IMR-90 (cell line): ENCODE measurements at regions not wholly inside any gene's neighbourhood (a gene's known extent, or its start where the extent isn't known, plus 50 kb on each side); places are given as distances from the start of the nearest gene placed in this dataset.

Experiments used
- ATAC-seq: fragments of 200-7000 bp; cut with Tn5 transposase; 2 replicates; pipeline ENCODE4 v1.9.1; 2020; ENCODE audit warnings: low read depth, mild to moderate bottlenecking, moderate library complexity
- BruUV-seq: library from RNA; stranded (reverse); fragments of 400-500 nt; replicated peaks from 2 replicates; lab custom pipeline; 2021; lab: Mats Ljungman, UMichigan
- CTCF ChIA-PET: fragments of 300-600 bp; formaldehyde crosslinking; extraction: SDS; loops from one replicate; lab custom pipeline; 2021; ENCODE audit warnings: antibody characterized with exemption; lab: Yijun Ruan, JAX
- POLR2A ChIA-PET: fragments of 300-600 bp; sonication (Branson Sonifier 250); formaldehyde crosslinking; loops from one replicate; lab custom pipeline; 2022; ENCODE audit warnings: antibody characterized with exemption; ENCODE audit not compliant: unreplicated experiment; lab: Charles Lee
- DNase-seq: peaks from one replicate; pipeline ENCODE4 v3.0.0; 2013
- H2AFZ ChIP-seq: replicated peaks from 2 replicates; pipeline ENCODE3; 2013; ENCODE audit warnings: low read length, mild to moderate bottlenecking; ENCODE audit not compliant: poor library complexity
- H2AK5ac ChIP-seq: 2 replicates; pipeline ENCODE4 v1.6.1; 2013; ENCODE audit warnings: low read depth, low read length, inconsistent platforms
- H2AK9ac ChIP-seq: replicated peaks from 2 replicates; pipeline ENCODE3; 2013; ENCODE audit warnings: mild to moderate bottlenecking, low read depth, low read length, moderate library complexity; ENCODE audit not compliant: poor library complexity
- H2BK120ac ChIP-seq: 2 replicates; pipeline ENCODE4 v1.6.1; 2013; ENCODE audit warnings: low read depth, low read length, inconsistent platforms
- H2BK15ac ChIP-seq: 3 replicates; pipeline ENCODE4 v1.6.1; 2013; ENCODE audit warnings: low read depth, low read length, inconsistent platforms
- H2BK20ac ChIP-seq: 2 replicates; pipeline ENCODE4 v1.6.1; 2013; ENCODE audit warnings: low read depth, mild to moderate bottlenecking, inconsistent platforms, low read length, moderate library complexity
- H2BK5ac ChIP-seq: 2 replicates; pipeline ENCODE4 v1.6.1; 2013; ENCODE audit warnings: mild to moderate bottlenecking, low read depth, low read length, inconsistent platforms; ENCODE audit not compliant: poor library complexity, severe bottlenecking
- H3K14ac ChIP-seq: replicated peaks from 2 replicates; pipeline ENCODE4 v1.6.1; 2013; ENCODE audit warnings: low read depth, low read length, inconsistent platforms
- H3K18ac ChIP-seq: 2 replicates; pipeline ENCODE4 v1.6.1; 2013; ENCODE audit warnings: low read depth, low read length, control low read depth
- H3K23ac ChIP-seq: 2 replicates; pipeline ENCODE4 v1.6.1; 2013; ENCODE audit warnings: low read depth, low read length, inconsistent platforms
- H3K27ac ChIP-seq: 2 replicates; pipeline ENCODE4 v1.5.1; 2013; ENCODE audit warnings: mild to moderate bottlenecking, control low read depth, low read length; ENCODE audit not compliant: insufficient read depth
- H3K27me3 ChIP-seq: 2 replicates; pipeline ENCODE4 v1.6.1; 2013; ENCODE audit warnings: low read length; ENCODE audit not compliant: control insufficient read depth, insufficient read depth
- H3K36me3 ChIP-seq: 2 replicates; pipeline ENCODE4 v1.6.1; 2013; ENCODE audit warnings: low read length, mixed read lengths; ENCODE audit not compliant: control insufficient read depth, insufficient read depth
- H3K4ac ChIP-seq: 2 replicates; pipeline ENCODE4 v1.6.1; 2013; ENCODE audit warnings: low read depth, low read length, inconsistent platforms
- H3K4me1 ChIP-seq: 2 replicates; pipeline ENCODE4 v1.6.1; 2013; ENCODE audit warnings: low read length, mixed read lengths; ENCODE audit not compliant: control insufficient read depth, insufficient read depth
- H3K4me2 ChIP-seq: 2 replicates; pipeline ENCODE4 v1.6.1; 2013; ENCODE audit warnings: low read depth, mild to moderate bottlenecking, control low read depth, low read length, moderate library complexity
- H3K4me3 ChIP-seq: 2 replicates; pipeline ENCODE4 v1.5.1; 2013; ENCODE audit warnings: low read depth, mild to moderate bottlenecking, control low read depth, low read length, moderate library complexity; ENCODE audit not compliant: insufficient read depth
- H3K56ac ChIP-seq: 2 replicates; pipeline ENCODE4 v1.6.1; 2013; ENCODE audit warnings: low read length, inconsistent platforms; ENCODE audit not compliant: insufficient read depth; ENCODE audit errors: extremely low read depth
- H3K79me1 ChIP-seq, 2 experiments: 2 replicates each; pipeline ENCODE4 v1.6.1; 2013; ENCODE audit warnings: low read length in 2 of 2, inconsistent platforms in 1 of 2, low read depth in 1 of 2
- H3K9ac ChIP-seq: 2 replicates; pipeline ENCODE4 v1.6.1; 2013; ENCODE audit warnings: low read depth, low read length, control low read depth
- H3K9me1 ChIP-seq: 2 replicates; pipeline ENCODE4 v1.6.1; 2013; ENCODE audit warnings: low read length, inconsistent platforms; ENCODE audit not compliant: insufficient read depth
- H3K9me3 ChIP-seq: 2 replicates; pipeline ENCODE4 v1.6.1; 2013; ENCODE audit warnings: low read length; ENCODE audit not compliant: control insufficient read depth, insufficient read depth
- H4K20me1 ChIP-seq: 2 replicates; pipeline ENCODE4 v1.6.1; 2013; ENCODE audit warnings: low read length, inconsistent platforms; ENCODE audit not compliant: insufficient read depth
- H4K5ac ChIP-seq: 2 replicates; pipeline ENCODE4 v1.6.1; 2013; ENCODE audit warnings: mild to moderate bottlenecking, low read depth, low read length, control low read depth
- H4K8ac ChIP-seq, 2 experiments: 2 replicates each; pipeline ENCODE4 v1.6.1; 2013; ENCODE audit warnings: low read depth in 2 of 2, low read length in 2 of 2, control low read depth in 1 of 2, inconsistent platforms in 1 of 2
- H4K91ac ChIP-seq: 2 replicates; pipeline ENCODE4 v1.6.1; 2013; ENCODE audit warnings: low read depth, low read length, inconsistent platforms; ENCODE audit not compliant: insufficient read depth
- CHD1 ChIP-seq: IDR thresholded peaks from 2 replicates; pipeline ENCODE4 v1.6.1; 2012; ENCODE audit warnings: low read depth, low read length, improper control_type of control experiment
- MAFK ChIP-seq: IDR thresholded peaks from 2 replicates; pipeline ENCODE4 v1.6.1; 2012; ENCODE audit warnings: low read depth, low read length, improper control_type of control experiment
- NFE2L2 ChIP-seq: fragments of 150-350 bp; IDR thresholded peaks from 2 replicates; pipeline ENCODE4 v1.6.1; 2016; ENCODE audit warnings: low read depth, mild to moderate bottlenecking, low read length
- RFX5 ChIP-seq: IDR thresholded peaks from 2 replicates; pipeline ENCODE4 v1.8.0; 2012; ENCODE audit warnings: low read depth, mild to moderate bottlenecking, low read length, moderate library complexity
- WGBS, 2 experiments: methylation state at CpG; one replicate each; pipeline versions ENCODE4 v1.1.5 to v1.1.7; 2013; ENCODE audit warnings: missing lambda C conversion rate in 2 of 2; ENCODE audit not compliant: insufficient read length in 1 of 2; ENCODE audit errors: extremely low coverage in 2 of 2; 5-methylcytosine and 5-hydroxymethylcytosine counted together
- dilution Hi-C: fragments of 300-500 bp; cut with HindIII; formaldehyde crosslinking; loops from one replicate; pipeline ENCODE4 v1.14.3; 2018; ENCODE audit warnings: low sequenced_read_pairs; ENCODE audit not compliant: unreplicated experiment
- in situ Hi-C: fragments of 300-500 bp; cut with MboI; formaldehyde crosslinking; loops from 3 replicates; pipeline ENCODE4 v1.14.3; 2019; ENCODE audit warnings: low sequenced_read_pairs, inconsistent platforms, mixed read lengths
- intact Hi-C: fragments of 100-400 bp; cut with micrococcal nuclease; formaldehyde crosslinking; loops from 2 replicates; pipeline ENCODE4 v1.10.0; 2022
- TF ChIP-seq, protein P1 (sequence below): fragments of 150-350 bp; IDR thresholded peaks from 2 replicates; pipeline ENCODE4 v1.6.1; 2016; ENCODE audit warnings: low read depth, mild to moderate bottlenecking, low read length, moderate library complexity, borderline replicate concordance
- TF ChIP-seq, protein P2 (sequence below): conservative IDR thresholded peaks from 2 replicates; pipeline ENCODE4 v1.5.1; 2012; ENCODE audit warnings: mild to moderate bottlenecking, low read depth, low read length, improper control_type of control experiment

DNA sequence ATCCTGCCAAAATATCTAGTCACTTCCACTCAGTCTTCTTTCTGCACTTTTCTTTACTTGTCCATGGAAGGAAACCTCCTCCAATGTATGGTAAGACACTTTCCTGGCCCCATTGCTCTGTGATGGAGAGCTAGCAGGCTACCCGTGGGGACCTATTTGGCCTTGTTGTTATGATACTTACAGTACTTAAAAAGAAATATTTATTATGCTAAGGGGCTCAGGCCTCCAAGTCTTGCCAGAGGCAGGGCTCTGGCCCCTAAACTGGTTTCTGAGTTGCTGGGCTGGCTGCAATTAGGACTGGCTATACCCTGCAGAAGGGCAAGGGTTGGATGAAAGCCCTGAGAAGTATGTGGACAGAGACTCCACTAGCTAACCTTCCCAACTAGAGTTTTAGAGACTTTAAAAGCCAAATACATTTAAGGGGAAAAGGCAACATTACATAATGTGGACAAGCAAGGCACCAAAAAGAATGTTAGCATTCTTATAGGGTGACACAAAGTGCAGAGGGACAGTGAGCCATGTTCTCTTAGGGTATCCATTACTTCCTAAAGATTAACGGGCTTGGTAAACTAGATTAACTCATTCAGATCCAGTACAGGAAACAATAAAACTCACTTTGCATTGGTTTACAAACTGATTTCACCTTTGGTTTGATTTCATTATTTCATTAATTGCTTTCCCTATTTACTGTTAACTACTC, 84.9 kb upstream of the INHBA start:
- H2BK120ac ChIP-seq, result no peak overlapping the region
- in situ Hi-C loops, result loop anchor here (25.0 kb wide), 1 partner anchor 1050 kb away; no protein-coding TSS in a partner anchor
- no peak overlapping the region for H3K14ac ChIP-seq
- H2BK15ac ChIP-seq, result no peak overlapping the region
- H2BK5ac ChIP-seq, result no peak overlapping the region
- ChIA-PET CTCF (interaction anchor here (1.0 kb wide), 1 partner anchor 45 kb away, joined by 3 read pairs; no protein-coding TSS in a partner anchor), POLR2A (no interaction called here)
- dilution Hi-C loops, result no loop called here
- no peak overlapping the region for H3K4ac ChIP-seq
- H3K4me3 ChIP-seq, result no peak overlapping the region
- no peak overlapping the region for H3K23ac ChIP-seq
- H3K9me1 ChIP-seq, result no peaks in the 10 kb centered on the region
- H2AK9ac ChIP-seq, result no peak overlapping the region
- no peak overlapping the region for H2AFZ ChIP-seq
- TF ChIP-seq NFE2L2 (no peak), MAFK (no peak), CHD1 (no peak), RFX5 (no peak)
- TF ChIP-seq, protein P1, sequence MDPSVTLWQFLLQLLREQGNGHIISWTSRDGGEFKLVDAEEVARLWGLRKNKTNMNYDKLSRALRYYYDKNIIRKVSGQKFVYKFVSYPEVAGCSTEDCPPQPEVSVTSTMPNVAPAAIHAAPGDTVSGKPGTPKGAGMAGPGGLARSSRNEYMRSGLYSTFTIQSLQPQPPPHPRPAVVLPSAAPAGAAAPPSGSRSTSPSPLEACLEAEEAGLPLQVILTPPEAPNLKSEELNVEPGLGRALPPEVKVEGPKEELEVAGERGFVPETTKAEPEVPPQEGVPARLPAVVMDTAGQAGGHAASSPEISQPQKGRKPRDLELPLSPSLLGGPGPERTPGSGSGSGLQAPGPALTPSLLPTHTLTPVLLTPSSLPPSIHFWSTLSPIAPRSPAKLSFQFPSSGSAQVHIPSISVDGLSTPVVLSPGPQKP, result no peak
- TF ChIP-seq, protein P2, sequence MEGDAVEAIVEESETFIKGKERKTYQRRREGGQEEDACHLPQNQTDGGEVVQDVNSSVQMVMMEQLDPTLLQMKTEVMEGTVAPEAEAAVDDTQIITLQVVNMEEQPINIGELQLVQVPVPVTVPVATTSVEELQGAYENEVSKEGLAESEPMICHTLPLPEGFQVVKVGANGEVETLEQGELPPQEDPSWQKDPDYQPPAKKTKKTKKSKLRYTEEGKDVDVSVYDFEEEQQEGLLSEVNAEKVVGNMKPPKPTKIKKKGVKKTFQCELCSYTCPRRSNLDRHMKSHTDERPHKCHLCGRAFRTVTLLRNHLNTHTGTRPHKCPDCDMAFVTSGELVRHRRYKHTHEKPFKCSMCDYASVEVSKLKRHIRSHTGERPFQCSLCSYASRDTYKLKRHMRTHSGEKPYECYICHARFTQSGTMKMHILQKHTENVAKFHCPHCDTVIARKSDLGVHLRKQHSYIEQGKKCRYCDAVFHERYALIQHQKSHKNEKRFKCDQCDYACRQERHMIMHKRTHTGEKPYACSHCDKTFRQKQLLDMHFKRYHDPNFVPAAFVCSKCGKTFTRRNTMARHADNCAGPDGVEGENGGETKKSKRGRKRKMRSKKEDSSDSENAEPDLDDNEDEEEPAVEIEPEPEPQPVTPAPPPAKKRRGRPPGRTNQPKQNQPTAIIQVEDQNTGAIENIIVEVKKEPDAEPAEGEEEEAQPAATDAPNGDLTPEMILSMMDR, result no peak
- no TSS peak for BruUV-seq
- no peak overlapping the region for H3K56ac ChIP-seq
- intact Hi-C loops, result no loop called here
- ATAC-seq (peak; percentile 68), DNase-seq (no peak)
- H3K18ac ChIP-seq, result no peak overlapping the region
- H2AK5ac ChIP-seq, result no peak overlapping the region
- peaks cover 2% of the 10 kb centered on the region; the same call in 1 of the 2 replicates for H3K4me1 ChIP-seq
- H3K36me3 ChIP-seq, result no peaks in the 10 kb centered on the region
- H3K79me1 ChIP-seq, result no peaks in the 10 kb centered on the region
- no peak overlapping the region for H3K27ac ChIP-seq
- no peaks in the 10 kb centered on the region for H3K27me3 ChIP-seq
- H3K9ac ChIP-seq, result no peak overlapping the region
- no peaks in the 10 kb centered on the region for H4K20me1 ChIP-seq
- no peak overlapping the region for H3K4me2 ChIP-seq
- WGBS, 2 experiments, result no CpG with 5 or more reads among the region's 2 CpGs
- H3K9me3 ChIP-seq, result no peaks in the 10 kb centered on the region
- no peak overlapping the region for H2BK20ac ChIP-seq
- H4K91ac ChIP-seq, result no peak overlapping the region
- no peak overlapping the region for H4K8ac ChIP-seq
- H4K5ac ChIP-seq, result no peak overlapping the region
